Caco-2 (cell line): ENCODE measurements at regions not wholly inside any gene's neighbourhood (a gene's known extent, or its start where the extent isn't known, plus 50 kb on each side); places are given as distances from the start of the nearest gene placed in this dataset.

Source experiments
- BruUV-seq: library from RNA; stranded (reverse); fragments of 400-500 nt; replicated peaks from 2 replicates; lab custom pipeline; 2021; lab: Mats Ljungman, UMichigan
- CTCF ChIA-PET: fragments of 300-600 bp; sonication (Branson Sonifier 250); formaldehyde crosslinking; loops from one replicate; lab custom pipeline; 2022; ENCODE audit warnings: antibody characterized with exemption; lab: Charles Lee
- POLR2A ChIA-PET: fragments of 300-600 bp; sonication (Branson Sonifier 250); formaldehyde crosslinking; loops from one replicate; lab custom pipeline; 2022; ENCODE audit warnings: antibody characterized with exemption; lab: Charles Lee
- DNase-seq, 2 experiments: peaks; one replicate each; pipeline versions ENCODE4 v3.0.0 to v3.0.0-alpha.2; 2020 to 2022
- H3K27me3 ChIP-seq: replicated peaks from 2 replicates; pipeline ENCODE4 v1.6.0; 2011; ENCODE audit warnings: low read length; ENCODE audit not compliant: control insufficient read depth, insufficient read depth
- H3K36me3 ChIP-seq: 2 replicates; pipeline ENCODE4 v1.5.1; 2011; ENCODE audit warnings: low read length; ENCODE audit not compliant: control insufficient read depth, insufficient read depth
- H3K4me1 ChIP-seq: fragments of 250-450 bp; sonication (Bioruptor Pico); 2 replicates; pipeline ENCODE4 v1.5.1; 2020; ENCODE audit warnings: mild to moderate bottlenecking
- H3K4me3 ChIP-seq: 2 replicates; pipeline ENCODE4 v1.5.1; 2011; ENCODE audit warnings: low read depth, mild to moderate bottlenecking, control low read depth, low read length
- H3K9me3 ChIP-seq: fragments of 250-450 bp; sonication (Bioruptor Pico); 2 replicates; pipeline ENCODE4 v1.5.1; 2020; ENCODE audit warnings: mild to moderate bottlenecking, moderate library complexity
- H3K27ac Mint-ChIP-seq: one replicate; pipeline ENCODE4 v1.8.0; 2022; ENCODE audit warnings: mixed read lengths; ENCODE audit not compliant: unreplicated experiment
- H3K27me3 Mint-ChIP-seq: one replicate; pipeline ENCODE4 v1.8.0; 2022; ENCODE audit warnings: mixed read lengths; ENCODE audit not compliant: insufficient read depth, unreplicated experiment
- H3K36me3 Mint-ChIP-seq: one replicate; pipeline ENCODE4 v1.8.0; 2022; ENCODE audit warnings: mild to moderate bottlenecking, mixed read lengths; ENCODE audit not compliant: insufficient read depth, unreplicated experiment
- H3K4me1 Mint-ChIP-seq: one replicate; pipeline ENCODE4 v1.8.0; 2022; ENCODE audit warnings: low read depth, mixed read lengths; ENCODE audit not compliant: unreplicated experiment
- H3K4me3 Mint-ChIP-seq: one replicate; pipeline ENCODE4 v1.8.0; 2022; ENCODE audit warnings: mild to moderate bottlenecking, moderate library complexity, mixed read lengths; ENCODE audit not compliant: unreplicated experiment
- H3K9me3 Mint-ChIP-seq: one replicate; pipeline ENCODE4 v1.8.0; 2022; ENCODE audit warnings: mixed read lengths; ENCODE audit not compliant: unreplicated experiment
- intact Hi-C: fragments of 100-400 bp; cut with micrococcal nuclease; formaldehyde crosslinking; loops from one replicate; pipeline ENCODE4 v1.10.0; 2022; ENCODE audit not compliant: unreplicated experiment
- TF ChIP-seq, protein P1 (sequence below), 2 experiments: fragments of 200-600 bp in 1 of 2; IDR thresholded peaks; 1 replicate in 1 of 2; 2 replicates in 1 of 2; pipeline versions ENCODE4 v1.5.1 to v1.8.0; 2011 to 2022; ENCODE audit warnings: antibody characterized with exemption in 1 of 2, control low read depth in 1 of 2, inconsistent platforms in 1 of 2, low read depth in 1 of 2, low read length in 1 of 2, mild to moderate bottlenecking in 1 of 2, moderate library complexity in 1 of 2; ENCODE audit not compliant: insufficient read depth in 1 of 2, severe bottlenecking in 1 of 2, unreplicated experiment in 1 of 2

DNA sequence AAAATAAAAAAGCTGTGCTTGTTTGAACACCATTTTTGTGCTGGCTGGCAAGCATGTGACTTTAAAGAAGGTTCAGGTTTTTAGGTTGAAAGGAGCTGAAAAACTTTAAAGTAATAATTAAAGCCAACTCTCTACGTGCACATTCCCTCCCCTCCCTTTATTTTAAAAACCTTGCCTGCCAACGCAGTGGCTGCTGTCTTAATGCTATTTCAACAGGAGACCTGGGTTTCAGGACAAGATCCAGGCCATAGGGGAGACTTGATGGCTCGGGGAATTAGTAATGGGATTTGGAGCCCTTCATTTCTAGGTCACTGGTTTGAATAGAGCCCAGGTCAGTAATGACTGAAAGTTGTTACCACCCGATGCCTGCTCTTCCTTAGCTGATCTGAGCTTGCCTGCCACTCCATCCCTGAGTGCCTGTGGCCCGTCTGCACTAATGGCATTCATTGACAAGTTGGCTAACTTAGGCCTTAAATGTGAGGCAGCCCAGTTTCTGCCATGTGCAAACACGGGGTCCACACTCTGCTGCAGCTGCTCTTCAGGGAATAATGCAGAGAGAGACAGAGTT lies 1233.2 kb upstream of the ZEB2 start:
- Mint-ChIP-seq H3K4me1 (peaks cover 14% of the 10 kb centered on the region), H3K27ac (no peak overlapping the region), H3K36me3 (no peaks in the 10 kb centered on the region), H3K27me3 (no peaks in the 10 kb centered on the region), H3K4me3 (no peak overlapping the region), H3K9me3 (no peaks in the 10 kb centered on the region)
- TF ChIP-seq, protein P1, sequence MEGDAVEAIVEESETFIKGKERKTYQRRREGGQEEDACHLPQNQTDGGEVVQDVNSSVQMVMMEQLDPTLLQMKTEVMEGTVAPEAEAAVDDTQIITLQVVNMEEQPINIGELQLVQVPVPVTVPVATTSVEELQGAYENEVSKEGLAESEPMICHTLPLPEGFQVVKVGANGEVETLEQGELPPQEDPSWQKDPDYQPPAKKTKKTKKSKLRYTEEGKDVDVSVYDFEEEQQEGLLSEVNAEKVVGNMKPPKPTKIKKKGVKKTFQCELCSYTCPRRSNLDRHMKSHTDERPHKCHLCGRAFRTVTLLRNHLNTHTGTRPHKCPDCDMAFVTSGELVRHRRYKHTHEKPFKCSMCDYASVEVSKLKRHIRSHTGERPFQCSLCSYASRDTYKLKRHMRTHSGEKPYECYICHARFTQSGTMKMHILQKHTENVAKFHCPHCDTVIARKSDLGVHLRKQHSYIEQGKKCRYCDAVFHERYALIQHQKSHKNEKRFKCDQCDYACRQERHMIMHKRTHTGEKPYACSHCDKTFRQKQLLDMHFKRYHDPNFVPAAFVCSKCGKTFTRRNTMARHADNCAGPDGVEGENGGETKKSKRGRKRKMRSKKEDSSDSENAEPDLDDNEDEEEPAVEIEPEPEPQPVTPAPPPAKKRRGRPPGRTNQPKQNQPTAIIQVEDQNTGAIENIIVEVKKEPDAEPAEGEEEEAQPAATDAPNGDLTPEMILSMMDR (IDR thresholded peaks at IDR 0.05; ENCODE audit: insufficient read depth in 1 of 2, low read depth in 1 of 2, low read length in 1 of 2, severe bottlenecking in 1 of 2, unreplicated experiment in 1 of 2): no peak
- Histone ChIP-seq H3K4me1 (peaks cover 15% of the 10 kb centered on the region), H3K36me3 (no peaks in the 10 kb centered on the region), H3K9me3 (no peaks in the 10 kb centered on the region), H3K27me3 (no peaks in the 10 kb centered on the region; the same call in 1 of the 2 replicates), H3K4me3 (no peak overlapping the region)
- no peak for DNase-seq
- intact Hi-C loops: no loop called here
- BruUV-seq: no TSS peak
- ChIA-PET POLR2A (no interaction called here), CTCF (interaction anchor here (0.5 to 1.3 kb wide), 5 partner anchors 8 to 1332 kb away, joined by 3 to 11 read pairs (median 3); no protein-coding TSS in a partner anchor)

DNA sequence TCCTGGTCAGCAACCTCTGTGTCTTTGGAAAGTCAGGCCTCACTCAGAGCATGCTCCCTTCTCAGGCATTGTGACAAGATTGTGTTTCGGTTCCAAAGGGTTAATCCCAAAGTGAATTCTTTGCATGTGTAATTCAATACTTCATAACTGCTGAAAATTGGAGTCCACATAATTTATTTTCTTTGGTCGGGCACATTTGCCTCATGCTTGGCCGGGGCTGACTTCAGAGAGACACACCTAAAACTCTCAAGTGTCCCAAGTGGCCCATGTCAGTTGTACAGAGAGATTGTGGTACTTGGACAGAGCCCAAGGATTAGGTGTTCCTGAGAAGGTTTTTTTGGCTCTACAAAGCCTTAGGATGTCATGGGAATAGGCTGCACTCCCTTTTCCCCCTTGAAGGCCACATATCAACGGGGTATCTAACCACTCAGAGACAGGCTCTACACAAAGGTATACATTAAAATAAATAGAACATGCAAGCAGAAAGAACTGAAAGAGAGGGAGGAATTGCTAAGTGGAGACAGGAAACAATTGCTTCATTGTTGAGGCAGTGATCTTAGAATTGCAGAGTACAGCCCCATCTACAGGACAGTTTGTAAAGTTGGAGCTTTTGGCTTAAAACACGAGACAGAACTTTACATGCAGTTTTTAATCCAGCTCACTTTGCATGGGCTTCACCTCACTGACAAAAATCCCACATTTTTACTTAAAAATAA lies 1232.3 kb upstream of the ZEB2 start:
- ChIA-PET POLR2A (no interaction called here), CTCF (interaction anchor here (0.7 to 1.3 kb wide), 4 partner anchors 9 to 780 kb away, joined by 3 to 11 read pairs (median 3); no protein-coding TSS in a partner anchor)
- Histone ChIP-seq H3K36me3 (no peaks in the 10 kb centered on the region), H3K4me1 (peaks cover 11% of the 10 kb centered on the region), H3K27me3 (no peaks in the 10 kb centered on the region; the same call in 1 of the 2 replicates), H3K9me3 (no peaks in the 10 kb centered on the region), H3K4me3 (no peak overlapping the region)
- intact Hi-C loops: no loop called here
- H3K9me3 Mint-ChIP-seq: no peaks in the 10 kb centered on the region
- peaks cover 14% of the 10 kb centered on the region for H3K4me1 Mint-ChIP-seq
- H3K27ac Mint-ChIP-seq: no peak overlapping the region
- H3K36me3 Mint-ChIP-seq: no peaks in the 10 kb centered on the region
- TF ChIP-seq, protein P1 (IDR thresholded peaks at IDR 0.05; ENCODE audit: insufficient read depth in 1 of 2, low read depth in 1 of 2, low read length in 1 of 2, severe bottlenecking in 1 of 2, unreplicated experiment in 1 of 2): peak; percentile 52 to 60
- DNase-seq: peak in 1 of 2 experiments; percentile 26
- no TSS peak for BruUV-seq
- H3K27me3 Mint-ChIP-seq: no peaks in the 10 kb centered on the region
- no peak overlapping the region for H3K4me3 Mint-ChIP-seq

DNA sequence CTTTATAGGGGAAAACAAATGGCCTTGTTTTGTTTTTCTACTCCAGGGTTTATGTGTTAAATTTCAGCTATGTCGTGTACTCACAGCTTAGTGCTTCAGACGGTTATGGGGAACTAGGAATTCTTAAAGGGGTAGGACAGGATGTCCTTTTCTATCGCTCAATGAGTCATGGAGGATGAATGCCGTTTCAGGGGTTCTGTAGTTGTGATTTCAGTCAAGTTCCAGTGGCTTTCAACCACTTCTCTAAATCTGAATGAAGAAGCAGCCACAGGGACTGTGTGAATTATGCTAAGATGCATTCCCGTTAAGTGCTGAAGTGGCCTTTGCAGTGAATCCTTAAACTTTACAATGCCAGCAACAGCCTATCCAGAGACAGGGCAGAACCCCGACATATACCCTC lies 1231.7 kb upstream of the ZEB2 start:
- ChIA-PET CTCF (no interaction called here), POLR2A (no interaction called here)
- TF ChIP-seq, protein P1 (IDR thresholded peaks at IDR 0.05; ENCODE audit: insufficient read depth in 1 of 2, low read depth in 1 of 2, low read length in 1 of 2, severe bottlenecking in 1 of 2, unreplicated experiment in 1 of 2): no peak
- intact Hi-C loops: no loop called here
- Histone ChIP-seq H3K4me3 (no peak overlapping the region), H3K36me3 (no peaks in the 10 kb centered on the region), H3K4me1 (peaks cover 11% of the 10 kb centered on the region), H3K27me3 (no peaks in the 10 kb centered on the region; the same call in 1 of the 2 replicates), H3K9me3 (no peaks in the 10 kb centered on the region)
- Mint-ChIP-seq H3K27ac (no peak overlapping the region), H3K36me3 (no peaks in the 10 kb centered on the region), H3K9me3 (no peaks in the 10 kb centered on the region), H3K4me1 (peaks cover 14% of the 10 kb centered on the region), H3K27me3 (no peaks in the 10 kb centered on the region), H3K4me3 (no peak overlapping the region)
- DNase-seq: no peak
- BruUV-seq: no TSS peak
